ENCODE measurements at regions not wholly inside any gene's neighbourhood (a gene's known extent, or its start where the extent isn't known, plus 50 kb on each side); places are given as distances from the start of the nearest gene placed in this dataset.

- H3K9me3 ChIP-seq (ENCODE audit: control insufficient read depth, insufficient read depth, low read length), result peaks cover 22% of the 10 kb centered on the region
- H3K27me3 ChIP-seq (ENCODE audit: control insufficient read depth, low read length), result no peaks in the 10 kb centered on the region
- H3K27ac ChIP-seq (ENCODE audit: low read depth, low read length), result no peak overlapping the region
- H3K4me1 ChIP-seq (ENCODE audit: control insufficient read depth, low read length), result no peaks in the 10 kb centered on the region
- H4K20me1 ChIP-seq (ENCODE audit: control insufficient read depth, insufficient read depth, low read depth, low read length), result no peaks in the 10 kb centered on the region
- H3K9me2 ChIP-seq (replicated peaks; ENCODE audit: control insufficient read depth, low read length), result no peaks in the 10 kb centered on the region
- H3K79me2 ChIP-seq (ENCODE audit: control insufficient read depth, low read length), result no peaks in the 10 kb centered on the region
- TF ChIP-seq EZH2phosphoT487 (IDR thresholded peaks at IDR 0.05; ENCODE audit: borderline replicate concordance, low read length), result no peak
- no peak for TF ChIP-seq CTCF (IDR thresholded peaks at IDR 0.05; ENCODE audit: low read depth, low read length, poor library complexity, severe bottlenecking)
- H3K4me3 ChIP-seq (ENCODE audit: low read length), result no peak overlapping the region
- no peaks in the 10 kb centered on the region for H3K36me3 ChIP-seq (ENCODE audit: control insufficient read depth, low read length)
- no peaks in the 10 kb centered on the region for H3F3A ChIP-seq (ENCODE audit: control insufficient read depth, insufficient read depth)
- H3K4me2 ChIP-seq (ENCODE audit: low read length), result no peak overlapping the region
Observed at GRCh38 chr22:48573766-48574165, 1253.9 kb downstream of the BRD1 start.

GRCh38 chr22:48572951-48573350 lies 1254.7 kb downstream of the BRD1 start:
- no peaks in the 10 kb centered on the region for H3K4me1 ChIP-seq (ENCODE audit: control insufficient read depth, low read length)
- H3K27ac ChIP-seq (ENCODE audit: low read depth, low read length), result no peak overlapping the region
- no peaks in the 10 kb centered on the region for H3K36me3 ChIP-seq (ENCODE audit: control insufficient read depth, low read length)
- no peaks in the 10 kb centered on the region for H3K27me3 ChIP-seq (ENCODE audit: control insufficient read depth, low read length)
- peaks cover 22% of the 10 kb centered on the region for H3K9me3 ChIP-seq (ENCODE audit: control insufficient read depth, insufficient read depth, low read length)
- H3K4me2 ChIP-seq (ENCODE audit: low read length), result no peak overlapping the region
- no peaks in the 10 kb centered on the region for H3K79me2 ChIP-seq (ENCODE audit: control insufficient read depth, low read length)
- H4K20me1 ChIP-seq (ENCODE audit: control insufficient read depth, insufficient read depth, low read depth, low read length), result no peaks in the 10 kb centered on the region
- H3K9me2 ChIP-seq (replicated peaks; ENCODE audit: control insufficient read depth, low read length), result no peaks in the 10 kb centered on the region
- no peak overlapping the region for H3K4me3 ChIP-seq (ENCODE audit: low read length)
- TF ChIP-seq CTCF (IDR thresholded peaks at IDR 0.05; ENCODE audit: low read depth, low read length, poor library complexity, severe bottlenecking), result no peak
- TF ChIP-seq EZH2phosphoT487 (IDR thresholded peaks at IDR 0.05; ENCODE audit: borderline replicate concordance, low read length), result no peak
- H3F3A ChIP-seq (ENCODE audit: control insufficient read depth, insufficient read depth), result no peaks in the 10 kb centered on the region

GRCh38 chr22:48570912-48571311 lies 1256.8 kb downstream of the BRD1 start:
- Histone ChIP-seq H3K27ac (ENCODE audit: low read depth, low read length) (no peak overlapping the region), H3K79me2 (ENCODE audit: control insufficient read depth, low read length) (no peaks in the 10 kb centered on the region), H3K4me3 (ENCODE audit: low read length) (no peak overlapping the region), H3F3A (ENCODE audit: control insufficient read depth, insufficient read depth) (no peaks in the 10 kb centered on the region), H3K9me2 (replicated peaks; ENCODE audit: control insufficient read depth, low read length) (no peaks in the 10 kb centered on the region), H3K4me1 (ENCODE audit: control insufficient read depth, low read length) (no peaks in the 10 kb centered on the region), H3K36me3 (ENCODE audit: control insufficient read depth, low read length) (no peaks in the 10 kb centered on the region), H3K27me3 (ENCODE audit: control insufficient read depth, low read length) (no peaks in the 10 kb centered on the region; the same call in 1 of the 2 replicates), H4K20me1 (ENCODE audit: control insufficient read depth, insufficient read depth, low read depth, low read length) (no peaks in the 10 kb centered on the region), H3K4me2 (ENCODE audit: low read length) (no peak overlapping the region), H3K9me3 (ENCODE audit: control insufficient read depth, insufficient read depth, low read length) (peaks cover 22% of the 10 kb centered on the region)
- no peak for TF ChIP-seq CTCF (IDR thresholded peaks at IDR 0.05; ENCODE audit: low read depth, low read length, poor library complexity, severe bottlenecking)
- TF ChIP-seq EZH2phosphoT487 (IDR thresholded peaks at IDR 0.05; ENCODE audit: borderline replicate concordance, low read length), result no peak
